ENCODE measurements at regions not wholly inside any gene's neighbourhood (a gene's known extent, or its start where the extent isn't known, plus 50 kb on each side); places are given as distances from the start of the nearest gene placed in this dataset.

DNA sequence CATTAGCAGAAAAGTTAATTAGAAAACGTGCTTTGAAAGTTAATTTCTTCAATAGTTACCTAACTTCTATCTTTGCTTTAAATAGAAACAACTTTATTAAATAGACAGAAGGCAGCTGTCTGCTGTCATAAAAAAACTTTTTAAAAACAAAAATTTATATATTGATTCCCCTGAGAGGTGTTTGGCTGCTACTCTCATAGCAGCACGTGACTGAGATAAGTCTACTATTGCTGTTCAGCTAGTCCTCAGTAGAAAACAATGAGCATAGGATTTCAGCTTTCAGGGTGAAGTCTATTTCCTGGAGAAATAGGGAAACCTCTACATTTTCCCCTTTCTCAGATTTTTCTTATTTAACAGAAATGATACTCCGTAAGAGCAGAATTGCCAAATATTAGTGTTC is 135.0 kb upstream of the FBN2 start:
- Histone ChIP-seq H4K20me1 (replicated peaks; ENCODE audit: control insufficient read depth, extremely low read depth, insufficient read depth, low read length) (no peaks in the 10 kb centered on the region), H3K9me1 (replicated peaks; ENCODE audit: control insufficient read depth, extremely low read depth, insufficient read depth, low read length) (no peaks in the 10 kb centered on the region), H3K79me2 (ENCODE audit: control insufficient read depth, insufficient read depth, low read length) (no peaks in the 10 kb centered on the region), H3K27ac (ENCODE audit: insufficient read depth, low read depth, low read length) (no peak overlapping the region), H3K4me3 (replicated peaks in 1 of 3; ENCODE audit: insufficient read depth in 1 of 3, low read depth in 1 of 3, low read length in 3 of 3) (no peak overlapping the region), H3K4me1 (ENCODE audit: control insufficient read depth, extremely low read depth, insufficient read depth, low read length) (no peaks in the 10 kb centered on the region), H3K36me3 (ENCODE audit: control insufficient read depth in 2 of 2, extremely low read depth in 1 of 2, insufficient read depth in 2 of 2, low read length in 2 of 2) (no peaks in the 10 kb centered on the region), H3K9ac (replicated peaks; ENCODE audit: extremely low read depth, insufficient read depth, low read length) (no peak overlapping the region), H3K4me2 (ENCODE audit: insufficient read depth, low read length) (no peak overlapping the region), H3K9me3 (replicated peaks; ENCODE audit: control insufficient read depth, insufficient read depth, low read length) (no peaks in the 10 kb centered on the region), H3K27me3 (ENCODE audit: control insufficient read depth in 2 of 2, insufficient read depth in 2 of 2, low read length in 2 of 2) (no peaks in the 10 kb centered on the region), H2AFZ (ENCODE audit: low read depth, low read length) (no peak overlapping the region)
- DNase-seq (ENCODE audit: low read depth, low spot score), result no peak
- no peak for FAIRE-seq
- no TSS peak for BruUV-seq (replicated peaks)
- ChIA-PET CTCF (interaction anchor here (1.0 to 4.7 kb wide), 5 partner anchors 99 to 1109 kb away, joined by 3 to 35 read pairs (median 4); no protein-coding TSS in a partner anchor), POLR2A (no interaction called here)
- intact Hi-C loops (cut with micrococcal nuclease) (loop anchor here (10.0 kb wide), 2 partner anchors 798 to 928 kb away; no protein-coding TSS in a partner anchor), dilution Hi-C loops (cut with MboI; ENCODE audit: extremely low pct_ligation_motif_present, low sequenced_read_pairs) (no loop called here)
- TF ChIP-seq FOS (IDR thresholded peaks at IDR 0.05; ENCODE audit: borderline replicate concordance, insufficient read depth, low read length), result no peak
- TF ChIP-seq MYC (IDR thresholded peaks at IDR 0.05; ENCODE audit: low read depth, low read length), result no peak
- TF ChIP-seq POLR2AphosphoS5 (IDR thresholded peaks at IDR 0.05; ENCODE audit: insufficient read depth, low read depth, low read length), result no peak
- TF ChIP-seq GATA2 (IDR thresholded peaks at IDR 0.05; ENCODE audit: insufficient read depth, insufficient read length, low read depth, low read length), result no peak

DNA sequence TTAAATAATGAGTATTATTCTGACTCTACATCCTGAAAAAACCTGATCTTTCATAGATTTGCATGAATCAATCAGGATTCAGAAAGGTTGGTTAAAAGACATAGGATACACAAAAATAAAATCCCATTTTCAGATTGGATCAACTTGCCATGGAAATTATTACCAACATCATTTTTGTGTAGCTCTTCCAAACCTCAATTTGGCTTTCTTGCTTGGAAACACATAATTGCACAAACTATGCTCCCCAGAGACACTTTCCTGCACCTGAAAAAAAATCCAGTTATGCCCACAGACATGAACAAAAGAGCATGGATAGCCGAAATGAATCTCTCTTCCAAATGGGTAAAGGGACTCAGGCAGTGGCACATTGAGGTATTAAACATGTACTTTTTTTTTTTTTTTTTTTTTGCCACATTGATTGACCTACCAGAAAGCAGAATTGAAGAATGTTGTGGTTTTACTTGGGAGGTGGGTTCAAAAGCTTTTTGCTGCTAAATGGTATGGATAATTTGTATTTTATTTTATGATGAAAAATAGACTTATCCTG is 135.4 kb upstream of the FBN2 start:
- POLR2A ChIA-PET, result no interaction called here
- FAIRE-seq, result no peak
- Histone ChIP-seq H3K27ac (ENCODE audit: insufficient read depth, low read depth, low read length) (no peak overlapping the region), H3K79me2 (ENCODE audit: control insufficient read depth, insufficient read depth, low read length) (no peaks in the 10 kb centered on the region), H3K9ac (replicated peaks; ENCODE audit: extremely low read depth, insufficient read depth, low read length) (no peak overlapping the region), H3K4me1 (ENCODE audit: control insufficient read depth, extremely low read depth, insufficient read depth, low read length) (no peaks in the 10 kb centered on the region), H3K36me3 (ENCODE audit: control insufficient read depth in 2 of 2, extremely low read depth in 1 of 2, insufficient read depth in 2 of 2, low read length in 2 of 2) (no peaks in the 10 kb centered on the region), H3K9me1 (replicated peaks; ENCODE audit: control insufficient read depth, extremely low read depth, insufficient read depth, low read length) (no peaks in the 10 kb centered on the region), H4K20me1 (replicated peaks; ENCODE audit: control insufficient read depth, extremely low read depth, insufficient read depth, low read length) (no peaks in the 10 kb centered on the region), H3K27me3 (ENCODE audit: control insufficient read depth in 2 of 2, insufficient read depth in 2 of 2, low read length in 2 of 2) (no peaks in the 10 kb centered on the region), H3K4me3 (replicated peaks in 1 of 3; ENCODE audit: insufficient read depth in 1 of 3, low read depth in 1 of 3, low read length in 3 of 3) (no peak overlapping the region), H3K4me2 (ENCODE audit: insufficient read depth, low read length) (no peak overlapping the region), H3K9me3 (replicated peaks; ENCODE audit: control insufficient read depth, insufficient read depth, low read length) (no peaks in the 10 kb centered on the region), H2AFZ (ENCODE audit: low read depth, low read length) (no peak overlapping the region)
- CTCF ChIA-PET, result interaction anchor here (1.2 to 4.7 kb wide), 6 partner anchors 164 to 1109 kb away, joined by 3 to 35 read pairs (median 6); no protein-coding TSS in a partner anchor
- intact Hi-C loops (cut with micrococcal nuclease), result loop anchor here (10.0 kb wide), 2 partner anchors 799 to 929 kb away; no protein-coding TSS in a partner anchor
- dilution Hi-C loops (cut with MboI; ENCODE audit: extremely low pct_ligation_motif_present, low sequenced_read_pairs), result no loop called here
- no TSS peak for BruUV-seq (replicated peaks)
- DNase-seq (ENCODE audit: low read depth, low spot score), result no peak
- TF ChIP-seq FOS (IDR thresholded peaks at IDR 0.05; ENCODE audit: borderline replicate concordance, insufficient read depth, low read length) (no peak), GATA2 (IDR thresholded peaks at IDR 0.05; ENCODE audit: insufficient read depth, insufficient read length, low read depth, low read length) (no peak), MYC (IDR thresholded peaks at IDR 0.05; ENCODE audit: low read depth, low read length) (no peak), POLR2AphosphoS5 (IDR thresholded peaks at IDR 0.05; ENCODE audit: insufficient read depth, low read depth, low read length) (no peak), EZH2 (IDR thresholded peaks at IDR 0.05; ENCODE audit: borderline replicate concordance, low read depth, low read length, severe bottlenecking) (no peak), POLR2A (IDR thresholded peaks at IDR 0.05; ENCODE audit: low read depth, low read length) (no peak), JUN (IDR thresholded peaks at IDR 0.05; ENCODE audit: borderline replicate concordance, insufficient read depth, insufficient read length, low read depth) (no peak)
- TF ChIP-seq, protein P1, sequence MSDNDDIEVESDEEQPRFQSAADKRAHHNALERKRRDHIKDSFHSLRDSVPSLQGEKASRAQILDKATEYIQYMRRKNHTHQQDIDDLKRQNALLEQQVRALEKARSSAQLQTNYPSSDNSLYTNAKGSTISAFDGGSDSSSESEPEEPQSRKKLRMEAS (IDR thresholded peaks at IDR 0.05; ENCODE audit: insufficient read depth, insufficient read length), result no peak
- TF ChIP-seq, protein P2, sequence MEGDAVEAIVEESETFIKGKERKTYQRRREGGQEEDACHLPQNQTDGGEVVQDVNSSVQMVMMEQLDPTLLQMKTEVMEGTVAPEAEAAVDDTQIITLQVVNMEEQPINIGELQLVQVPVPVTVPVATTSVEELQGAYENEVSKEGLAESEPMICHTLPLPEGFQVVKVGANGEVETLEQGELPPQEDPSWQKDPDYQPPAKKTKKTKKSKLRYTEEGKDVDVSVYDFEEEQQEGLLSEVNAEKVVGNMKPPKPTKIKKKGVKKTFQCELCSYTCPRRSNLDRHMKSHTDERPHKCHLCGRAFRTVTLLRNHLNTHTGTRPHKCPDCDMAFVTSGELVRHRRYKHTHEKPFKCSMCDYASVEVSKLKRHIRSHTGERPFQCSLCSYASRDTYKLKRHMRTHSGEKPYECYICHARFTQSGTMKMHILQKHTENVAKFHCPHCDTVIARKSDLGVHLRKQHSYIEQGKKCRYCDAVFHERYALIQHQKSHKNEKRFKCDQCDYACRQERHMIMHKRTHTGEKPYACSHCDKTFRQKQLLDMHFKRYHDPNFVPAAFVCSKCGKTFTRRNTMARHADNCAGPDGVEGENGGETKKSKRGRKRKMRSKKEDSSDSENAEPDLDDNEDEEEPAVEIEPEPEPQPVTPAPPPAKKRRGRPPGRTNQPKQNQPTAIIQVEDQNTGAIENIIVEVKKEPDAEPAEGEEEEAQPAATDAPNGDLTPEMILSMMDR (IDR thresholded peaks at IDR 0.05; ENCODE audit: extremely low read depth in 1 of 2, insufficient read depth in 1 of 2, low read depth in 1 of 2, low read length in 2 of 2), result no peak

All from endothelial cell of umbilical vein (primary cell).